Adrenal gland (tissue), 9 donors: ENCODE measurements at regions not wholly inside any gene's neighbourhood (a gene's known extent, or its start where the extent isn't known, plus 50 kb on each side); places are given as distances from the start of the nearest gene placed in this dataset.

Source experiments
- DNase-seq, 7 donors: peaks; one replicate each; pipeline ENCODE4 v3.0.0-alpha.2; 2019 to 2020
- H3K27ac ChIP-seq, 5 donors: fragments of 200-600 bp; sonication (generic) in 4 of 5; 1 replicate in 3 of 5; 2 replicates in 2 of 5; pipeline versions ENCODE4 v1.5.1 to v1.8.0; 2016 to 2020; ENCODE audit warnings: mild to moderate bottlenecking in 1 of 5
- H3K27me3 ChIP-seq: fragments of 200-600 bp; 2 replicates; pipeline ENCODE4 v1.8.0; 2021
- H3K36me3 ChIP-seq, 2 donors: fragments of 200-600 bp; replicated peaks in 1 of 2; 1 replicate in 1 of 2; 2 replicates in 1 of 2; pipeline versions ENCODE4 v1.5.1 to v1.8.0; 2018 to 2022
- H3K4me1 ChIP-seq, 2 donors: fragments of 200-600 bp; replicated peaks in 1 of 2; 1 replicate in 1 of 2; 2 replicates in 1 of 2; pipeline versions ENCODE4 v1.5.1 to v1.8.0; 2018 to 2021
- H3K4me3 ChIP-seq, 4 donors: fragments of 200-600 bp; sonication (generic) in 3 of 4; one replicate each; pipeline ENCODE4 v1.5.1; 2016 to 2018
- H3K9me3 ChIP-seq, 3 donors: fragments of 200-600 bp; sonication (generic) in 1 of 3; replicated peaks in 1 of 3; 1 replicate in 2 of 3; 2 replicates in 1 of 3; pipeline versions ENCODE4 v1.5.1 to v1.8.0; 2016 to 2021
- POLR2A ChIP-seq, 2 donors: fragments of 450-650 bp; IDR thresholded peaks; one replicate each; pipeline ENCODE4 v1.6.1; 2017; ENCODE audit warnings: antibody characterized with exemption in 2 of 2, mild to moderate bottlenecking in 2 of 2, moderate library complexity in 1 of 2
- WGBS, 4 donors: extraction: QIAGEN DNeasy Blood & Tissue Kit in 2 of 4; methylation state at CpG; one replicate each; pipeline versions ENCODE4 v1.1.5 to v1.1.7; 2013 to 2017; 5-methylcytosine and 5-hydroxymethylcytosine counted together
- intact Hi-C, 2 donors: fragments of 100-400 bp; cut with DNase I; formaldehyde crosslinking; loops; one replicate each; pipeline versions ENCODE4 v1.14.1 to v1.15.0; 2022 to 2023
- TF ChIP-seq, protein P1 (sequence below), 6 experiments: fragments of 450-650 bp in 4 of 6; fragments of 200-600 bp in 2 of 6; sonication (generic) in 1 of 6; IDR thresholded peaks; 1 replicate in 5 of 6; 2 replicates in 1 of 6; pipeline versions ENCODE4 v1.5.1 to v1.8.0; 2016 to 2021; ENCODE audit warnings: antibody characterized with exemption in 6 of 6, mild to moderate bottlenecking in 2 of 6, moderate library complexity in 1 of 6
- donor health status: healthy with polysubstance abuse.
- donor health status: Bipolar disorder and iron deficiency.
- donor health status: DM: yes; HTN: yes; CAD: no.
- donor health status: DM: no; HTN: no; CAD: no.
- donor health status: DM: no; HTN: no; CAD: no.

DNA sequence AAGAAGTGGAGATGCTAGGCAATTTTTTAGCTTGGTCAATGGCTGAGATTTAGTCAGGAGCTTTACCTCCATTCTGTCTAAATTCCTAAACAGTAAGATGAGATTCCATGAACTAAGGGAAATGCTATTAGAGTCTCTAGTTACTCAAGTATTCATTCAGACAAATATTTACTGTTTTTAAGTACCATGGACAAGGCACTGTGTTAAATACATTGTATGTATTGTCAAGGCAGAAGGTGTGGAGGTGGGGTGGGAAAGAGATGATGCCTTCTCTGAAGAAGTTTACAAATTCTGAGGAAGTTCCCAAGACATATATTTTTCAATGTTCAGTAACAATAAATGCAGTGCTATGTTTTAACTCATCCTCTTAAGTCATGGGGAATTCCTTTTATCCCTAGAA lies 459.9 kb upstream of the NMUR2 start:
- H3K27ac ChIP-seq = no peak overlapping the region
- H3K4me3 ChIP-seq = no peak overlapping the region
- intact Hi-C loops = no loop called here
- TF ChIP-seq POLR2A (IDR thresholded peaks at IDR 0.05) = no peak
- TF ChIP-seq, protein P1, sequence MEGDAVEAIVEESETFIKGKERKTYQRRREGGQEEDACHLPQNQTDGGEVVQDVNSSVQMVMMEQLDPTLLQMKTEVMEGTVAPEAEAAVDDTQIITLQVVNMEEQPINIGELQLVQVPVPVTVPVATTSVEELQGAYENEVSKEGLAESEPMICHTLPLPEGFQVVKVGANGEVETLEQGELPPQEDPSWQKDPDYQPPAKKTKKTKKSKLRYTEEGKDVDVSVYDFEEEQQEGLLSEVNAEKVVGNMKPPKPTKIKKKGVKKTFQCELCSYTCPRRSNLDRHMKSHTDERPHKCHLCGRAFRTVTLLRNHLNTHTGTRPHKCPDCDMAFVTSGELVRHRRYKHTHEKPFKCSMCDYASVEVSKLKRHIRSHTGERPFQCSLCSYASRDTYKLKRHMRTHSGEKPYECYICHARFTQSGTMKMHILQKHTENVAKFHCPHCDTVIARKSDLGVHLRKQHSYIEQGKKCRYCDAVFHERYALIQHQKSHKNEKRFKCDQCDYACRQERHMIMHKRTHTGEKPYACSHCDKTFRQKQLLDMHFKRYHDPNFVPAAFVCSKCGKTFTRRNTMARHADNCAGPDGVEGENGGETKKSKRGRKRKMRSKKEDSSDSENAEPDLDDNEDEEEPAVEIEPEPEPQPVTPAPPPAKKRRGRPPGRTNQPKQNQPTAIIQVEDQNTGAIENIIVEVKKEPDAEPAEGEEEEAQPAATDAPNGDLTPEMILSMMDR (IDR thresholded peaks at IDR 0.05) = no peak
- H3K36me3 ChIP-seq = no peaks in the 10 kb centered on the region
- no peaks in the 10 kb centered on the region for H3K4me1 ChIP-seq
- no peaks in the 10 kb centered on the region for H3K9me3 ChIP-seq
- no peaks in the 10 kb centered on the region for H3K27me3 ChIP-seq
- no peak for DNase-seq

DNA sequence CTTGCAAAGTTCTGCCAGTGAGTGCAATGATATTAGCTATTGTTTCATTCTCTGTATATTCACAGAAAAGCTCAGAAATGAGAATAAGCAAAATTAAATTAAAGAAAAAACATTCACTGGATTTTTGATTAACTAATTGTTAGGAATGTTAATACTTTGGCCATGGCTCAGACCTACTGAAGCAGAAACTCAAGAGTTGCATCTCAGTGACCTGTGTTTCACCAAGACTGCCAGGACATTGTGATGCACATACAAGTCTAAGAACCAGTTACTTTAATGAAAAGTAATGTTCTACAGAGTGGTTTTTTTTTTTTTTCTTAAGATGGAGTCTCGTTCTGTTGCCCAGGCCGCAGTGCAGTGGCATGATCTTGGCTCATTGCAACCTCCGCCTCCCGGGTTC lies 464.9 kb upstream of the NMUR2 start:
- Histone ChIP-seq H3K27me3 (no peaks in the 10 kb centered on the region), H3K4me3 (no peak overlapping the region), H3K9me3 (no peaks in the 10 kb centered on the region), H3K36me3 (no peaks in the 10 kb centered on the region), H3K4me1 (no peaks in the 10 kb centered on the region), H3K27ac (no peak overlapping the region)
- DNase-seq = no peak
- intact Hi-C loops = no loop called here
- 79 to 88% (median 84%) methylated on average over 4 of the region's 4 CpGs for WGBS, 4 donors
- TF ChIP-seq, protein P1 (IDR thresholded peaks at IDR 0.05) = no peak
- TF ChIP-seq POLR2A (IDR thresholded peaks at IDR 0.05) = no peak

DNA sequence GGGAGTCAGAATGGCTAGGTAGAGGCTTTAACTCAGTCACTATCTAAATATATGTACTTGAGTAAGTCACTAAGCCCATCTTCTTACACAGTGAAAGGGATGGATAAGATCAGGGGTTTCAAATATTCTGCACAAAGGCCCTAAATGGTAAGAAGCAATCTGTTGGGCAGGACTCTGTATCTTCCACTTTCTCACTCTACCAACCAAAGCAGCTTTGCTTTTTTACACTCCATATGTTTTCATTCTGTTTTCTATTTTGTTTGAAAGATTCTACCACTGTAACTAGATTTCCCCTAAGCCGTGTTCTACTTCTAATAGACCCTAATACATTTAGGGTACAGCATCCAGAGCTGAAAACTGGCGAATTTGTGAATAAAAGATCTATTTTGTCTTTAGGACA lies 477.5 kb upstream of the NMUR2 start:
- Histone ChIP-seq H3K4me3 (no peak overlapping the region), H3K4me1 (no peaks in the 10 kb centered on the region), H3K27me3 (no peaks in the 10 kb centered on the region), H3K27ac (no peak overlapping the region), H3K36me3 (no peaks in the 10 kb centered on the region), H3K9me3 (no peaks in the 10 kb centered on the region)
- DNase-seq = no peak
- WGBS, 4 donors = 50 to 67% (median 57%) methylated on average over 2 of the region's 2 CpGs
- intact Hi-C loops = no loop called here
- TF ChIP-seq POLR2A (IDR thresholded peaks at IDR 0.05) = no peak
- TF ChIP-seq, protein P1 (IDR thresholded peaks at IDR 0.05) = no peak

DNA sequence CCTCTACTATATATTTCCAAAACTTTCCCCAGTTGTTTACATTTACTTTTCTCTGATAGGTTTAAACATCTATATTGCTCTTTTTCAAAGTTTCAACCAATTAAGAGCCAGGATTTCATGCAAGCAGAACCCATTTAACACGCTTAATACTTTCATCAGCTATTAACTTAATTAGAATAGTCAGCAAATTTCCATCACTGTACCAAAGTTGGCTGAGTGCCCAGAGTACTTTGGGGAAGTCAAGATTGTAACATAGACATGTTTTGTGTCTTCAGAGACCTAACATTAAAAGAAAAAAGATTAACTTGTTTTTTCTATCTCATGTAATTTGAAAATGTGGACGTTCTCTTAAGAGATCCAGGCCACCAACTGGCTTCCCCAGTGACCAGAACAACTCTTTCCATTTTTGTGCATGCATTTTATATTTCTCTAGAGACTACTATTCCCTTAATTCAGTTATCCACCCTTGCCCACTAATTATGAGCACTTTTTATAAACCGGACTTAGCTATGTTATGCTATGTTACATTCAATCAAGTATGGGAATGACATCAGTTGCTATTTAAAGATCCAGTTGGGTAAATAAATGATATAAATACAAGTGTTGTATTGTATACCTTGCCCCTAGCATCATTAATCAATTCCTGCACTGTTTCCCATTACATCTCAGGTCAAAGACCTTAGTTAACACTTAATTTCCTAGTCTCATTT lies 478.1 kb upstream of the NMUR2 start:
- intact Hi-C loops = no loop called here
- WGBS, 4 donors = 43 to 54% (median 51%) methylated on average over 3 of the region's 3 CpGs
- TF ChIP-seq, protein P1 (IDR thresholded peaks at IDR 0.05) = no peak
- TF ChIP-seq POLR2A (IDR thresholded peaks at IDR 0.05) = no peak
- no peaks in the 10 kb centered on the region for H3K9me3 ChIP-seq
- no peak overlapping the region for H3K27ac ChIP-seq
- no peak for DNase-seq
- H3K4me1 ChIP-seq = no peaks in the 10 kb centered on the region
- no peaks in the 10 kb centered on the region for H3K27me3 ChIP-seq
- H3K36me3 ChIP-seq = no peaks in the 10 kb centered on the region
- no peak overlapping the region for H3K4me3 ChIP-seq
